CD4-positive, CD25-positive, alpha-beta regulatory T cell (primary cell): ENCODE measurements at regions not wholly inside any gene's neighbourhood (a gene's known extent, or its start where the extent isn't known, plus 50 kb on each side); places are given as distances from the start of the nearest gene placed in this dataset.

Experiments used
- ATAC-seq, 2 donors: fragments of 150-1000 bp; cut with Tn5 transposase; one replicate each; pipeline ENCODE4 v1.10.0; 2021; ENCODE audit warnings: low read depth in 2 of 2, moderate number of reproducible peaks in 2 of 2, moderate library complexity in 1 of 2
- DNase-seq, 3 donors: peaks; one replicate each; pipeline versions ENCODE4 v3.0.0 to v3.0.0-alpha.2; 2012 to 2022; ENCODE audit warnings: mixed read lengths in 1 of 3
- H3K27ac ChIP-seq: one replicate; pipeline ENCODE4 v1.7.0; 2013; ENCODE audit warnings: mild to moderate bottlenecking, low read length; ENCODE audit not compliant: insufficient read depth, poor library complexity, severe bottlenecking
- H3K27me3 ChIP-seq: one replicate; pipeline ENCODE4 v1.7.0; 2013; ENCODE audit warnings: low read length; ENCODE audit not compliant: control insufficient read depth, insufficient read depth
- H3K36me3 ChIP-seq: one replicate; pipeline ENCODE4 v1.7.0; 2013; ENCODE audit warnings: mild to moderate bottlenecking, low read length, moderate library complexity; ENCODE audit not compliant: control insufficient read depth, insufficient read depth
- H3K4me1 ChIP-seq: 2 replicates; pipeline ENCODE4 v1.7.0; 2013; ENCODE audit warnings: mild to moderate bottlenecking, low read length; ENCODE audit not compliant: insufficient read depth, control insufficient read depth, poor library complexity, severe bottlenecking
- H3K4me3 ChIP-seq: one replicate; pipeline ENCODE4 v1.7.0; 2013; ENCODE audit warnings: low read depth, mild to moderate bottlenecking, low read length, moderate library complexity
- H3K9me3 ChIP-seq, 2 experiments: 1 replicate in 1 of 2; 2 replicates in 1 of 2; pipeline ENCODE4 v1.7.0; 2013; ENCODE audit warnings: low read length in 2 of 2, mild to moderate bottlenecking in 1 of 2, moderate library complexity in 1 of 2; ENCODE audit not compliant: control insufficient read depth in 2 of 2
- H3K27ac Mint-ChIP-seq, 3 donors: one replicate each; pipeline ENCODE4 v1.8.0; 2020 to 2022; ENCODE audit warnings: mild to moderate bottlenecking in 3 of 3, mixed read lengths in 3 of 3, moderate library complexity in 2 of 3
- H3K27me3 Mint-ChIP-seq: one replicate; pipeline ENCODE4 v1.8.0; 2022; ENCODE audit warnings: mild to moderate bottlenecking, mixed read lengths
- H3K36me3 Mint-ChIP-seq: one replicate; pipeline ENCODE4 v1.8.0; 2020; ENCODE audit warnings: mixed read lengths
- H3K4me1 Mint-ChIP-seq, 4 donors: one replicate each; pipeline ENCODE4 v1.8.0; 2020 to 2022; ENCODE audit warnings: mixed read lengths in 4 of 4, mild to moderate bottlenecking in 1 of 4
- H3K4me3 Mint-ChIP-seq, 4 donors: one replicate each; pipeline ENCODE4 v1.8.0; 2020 to 2022; ENCODE audit warnings: mild to moderate bottlenecking in 4 of 4, mixed read lengths in 4 of 4, moderate library complexity in 3 of 4
- H3K9me3 Mint-ChIP-seq, 7 donors: one replicate each; pipeline ENCODE4 v1.8.0; 2020 to 2022; ENCODE audit warnings: mixed read lengths in 7 of 7, mild to moderate bottlenecking in 3 of 7, moderate library complexity in 2 of 7

GRCh38 chr1:39105061-39105840 lies 79.1 kb downstream of the NDUFS5 start:
- Histone ChIP-seq H3K27ac (no peak overlapping the region), H3K27me3 (no peaks in the 10 kb centered on the region), H3K4me3 (no peak overlapping the region), H3K4me1 (peaks cover 9% of the 10 kb centered on the region), H3K9me3 (no peaks in the 10 kb centered on the region), H3K36me3 (no peaks in the 10 kb centered on the region)
- H3K4me1 Mint-ChIP-seq = peaks cover 0 to 27% (median 17%) of the 10 kb centered on the region in 4 donors
- H3K9me3 Mint-ChIP-seq = no peaks in the 10 kb centered on the region
- peak overlapping the region in 1 of 3 donors; percentile 70 for H3K27ac Mint-ChIP-seq
- no peaks in the 10 kb centered on the region for H3K36me3 Mint-ChIP-seq
- H3K4me3 Mint-ChIP-seq = peak overlapping the region in 2 of 4 donors; percentile 80 to 85
- DNase-seq = peak; percentile 43 to 64 (median 50)
- peaks cover 5% of the 10 kb centered on the region for H3K27me3 Mint-ChIP-seq
- ATAC-seq = peak; percentile 65 to 74

DNA sequence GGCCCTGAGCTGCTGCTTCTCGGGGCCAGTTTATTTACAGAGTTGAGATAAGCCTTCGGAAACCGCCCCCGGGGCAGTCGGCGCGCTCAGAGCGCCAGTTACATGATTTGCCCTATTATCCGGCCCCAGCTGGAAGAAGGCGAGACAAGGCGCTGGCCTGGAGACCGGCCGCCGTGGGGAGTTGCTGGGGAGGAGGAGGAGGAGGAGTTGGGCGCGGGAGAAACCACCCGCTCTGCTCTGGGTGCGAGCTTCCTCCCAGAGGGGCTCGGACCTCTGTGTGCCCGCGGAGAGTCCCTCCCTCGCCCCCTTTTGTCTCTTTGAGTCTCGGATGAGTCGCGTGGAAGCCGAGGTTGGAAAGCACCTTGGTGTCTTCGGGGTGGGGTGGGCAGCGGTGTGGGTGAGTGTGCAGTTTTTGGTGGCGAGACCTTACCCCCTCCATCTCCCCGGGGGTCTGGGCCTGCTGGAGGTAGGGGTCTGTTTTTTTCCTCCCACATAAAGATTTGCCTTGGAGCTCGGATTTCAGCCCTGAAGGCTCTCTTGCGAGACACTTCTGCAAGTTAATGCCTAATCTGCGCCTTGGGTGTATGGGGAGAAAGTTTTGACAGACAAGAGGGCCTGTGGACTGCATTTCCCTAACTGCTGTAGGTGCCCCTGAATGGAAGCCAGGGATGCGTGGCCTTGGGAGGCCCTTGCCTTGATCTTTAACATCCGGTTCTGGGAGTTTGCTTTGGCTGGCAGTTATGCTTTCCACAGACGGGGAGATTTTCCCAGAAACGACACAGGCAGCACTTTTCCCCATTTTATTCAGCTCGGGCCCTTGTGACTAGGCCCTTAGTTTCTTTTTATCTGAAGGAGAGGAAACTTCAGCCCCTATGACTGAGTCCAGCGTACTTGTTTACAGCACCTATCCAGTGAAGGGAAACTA lies 80.0 kb downstream of the NDUFS5 start:
- Histone ChIP-seq H3K4me3 (no peak overlapping the region), H3K4me1 (peaks cover 9% of the 10 kb centered on the region), H3K27me3 (no peaks in the 10 kb centered on the region), H3K36me3 (no peaks in the 10 kb centered on the region), H3K9me3 (no peaks in the 10 kb centered on the region), H3K27ac (no peak overlapping the region)
- peaks cover 5% of the 10 kb centered on the region for H3K27me3 Mint-ChIP-seq
- peak in 2 of 3 donors; percentile 11 to 28 for DNase-seq
- peaks cover 0 to 27% (median 17%) of the 10 kb centered on the region in 4 donors for H3K4me1 Mint-ChIP-seq
- H3K27ac Mint-ChIP-seq = peak overlapping the region; percentile 57 to 81 (median 70)
- peak overlapping the region in 3 of 4 donors; percentile 85 to 89 (median 88) for H3K4me3 Mint-ChIP-seq
- ATAC-seq = peak in 1 of 2 donors; percentile 22
- H3K36me3 Mint-ChIP-seq = no peaks in the 10 kb centered on the region
- H3K9me3 Mint-ChIP-seq = no peaks in the 10 kb centered on the region

- ATAC-seq (no peak), DNase-seq (no peak)
- Mint-ChIP-seq H3K36me3 (no peaks in the 10 kb centered on the region), H3K4me1 (peaks cover 0 to 27% (median 17%) of the 10 kb centered on the region in 4 donors), H3K27me3 (peaks cover 5% of the 10 kb centered on the region), H3K9me3 (no peaks in the 10 kb centered on the region), H3K4me3 (no peak overlapping the region), H3K27ac (no peak overlapping the region)
- Histone ChIP-seq H3K27ac (no peak overlapping the region), H3K36me3 (no peaks in the 10 kb centered on the region), H3K4me1 (peaks cover 9% of the 10 kb centered on the region), H3K27me3 (no peaks in the 10 kb centered on the region), H3K4me3 (no peak overlapping the region), H3K9me3 (no peaks in the 10 kb centered on the region)
These were observed 80.7 kb downstream of the NDUFS5 start for GRCh38 chr1:39106801-39107327.

DNA sequence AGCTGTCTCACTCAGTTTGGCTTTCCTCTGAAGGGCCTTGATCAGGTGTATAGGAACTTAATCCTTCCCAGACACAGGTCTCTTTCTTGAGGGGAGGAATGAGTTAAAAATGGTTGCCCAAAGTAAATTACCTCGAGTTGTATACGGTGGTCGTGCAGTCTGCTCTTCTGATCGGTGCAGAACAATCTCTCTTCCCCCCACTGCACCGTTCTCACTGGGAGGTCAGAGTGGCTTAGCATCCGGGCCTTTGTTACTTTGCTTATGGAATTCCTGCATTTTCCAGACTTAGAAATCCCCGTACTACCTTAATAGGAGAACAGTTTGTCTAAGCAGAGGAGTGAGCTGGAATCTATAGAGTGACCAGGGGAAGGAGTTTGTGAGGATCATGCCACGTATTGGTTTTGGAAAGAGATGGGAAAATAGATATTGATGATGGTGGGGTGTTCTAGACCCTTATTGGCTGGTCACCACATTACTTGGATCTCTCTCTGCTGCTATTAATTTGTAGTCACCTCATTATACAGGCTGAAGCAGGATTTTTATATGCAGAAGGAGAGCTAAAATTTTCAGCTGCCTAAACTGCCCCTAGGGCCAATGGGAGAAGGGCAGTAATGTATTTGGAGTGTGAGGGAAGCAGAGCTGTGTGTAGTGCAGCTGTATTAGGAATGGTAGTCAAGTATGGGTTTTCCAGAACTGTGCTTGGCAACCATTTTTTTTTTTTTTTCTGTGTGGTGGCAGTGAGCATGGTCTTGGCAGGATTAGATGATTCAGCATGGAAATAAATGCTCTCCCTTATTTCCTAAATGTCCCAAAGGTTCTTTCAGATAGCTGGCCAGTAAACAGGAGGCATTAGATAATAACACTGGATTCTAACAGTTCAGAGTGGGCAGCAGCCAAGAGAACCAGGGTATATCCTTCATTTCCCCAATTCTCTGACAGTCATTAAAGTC lies 81.5 kb downstream of the NDUFS5 start:
- H3K27ac Mint-ChIP-seq = no peak overlapping the region
- H3K36me3 Mint-ChIP-seq = no peaks in the 10 kb centered on the region
- Histone ChIP-seq H3K9me3 (no peaks in the 10 kb centered on the region), H3K27ac (no peak overlapping the region), H3K4me1 (peaks cover 9% of the 10 kb centered on the region), H3K36me3 (no peaks in the 10 kb centered on the region), H3K27me3 (no peaks in the 10 kb centered on the region), H3K4me3 (no peak overlapping the region)
- ATAC-seq (no peak), DNase-seq (no peak)
- H3K4me1 Mint-ChIP-seq = peaks cover 0 to 20% (median 12%) of the 10 kb centered on the region in 4 donors
- no peak overlapping the region for H3K4me3 Mint-ChIP-seq
- H3K27me3 Mint-ChIP-seq = peaks cover 5% of the 10 kb centered on the region
- H3K9me3 Mint-ChIP-seq = no peaks in the 10 kb centered on the region

GRCh38 chr1:39109644-39110043 lies 83.5 kb downstream of the NDUFS5 start:
- DNase-seq (no peak), ATAC-seq (no peak)
- Histone ChIP-seq H3K4me3 (no peak overlapping the region), H3K36me3 (no peaks in the 10 kb centered on the region), H3K9me3 (no peaks in the 10 kb centered on the region), H3K27ac (no peak overlapping the region), H3K4me1 (peaks cover 9% of the 10 kb centered on the region), H3K27me3 (no peaks in the 10 kb centered on the region)
- H3K36me3 Mint-ChIP-seq = no peaks in the 10 kb centered on the region
- peaks cover 0 to 9% (median 3%) of the 10 kb centered on the region in 4 donors for H3K4me1 Mint-ChIP-seq
- H3K9me3 Mint-ChIP-seq = no peaks in the 10 kb centered on the region
- H3K27me3 Mint-ChIP-seq = peaks cover 7% of the 10 kb centered on the region
- no peak overlapping the region for H3K27ac Mint-ChIP-seq
- no peak overlapping the region for H3K4me3 Mint-ChIP-seq

DNA sequence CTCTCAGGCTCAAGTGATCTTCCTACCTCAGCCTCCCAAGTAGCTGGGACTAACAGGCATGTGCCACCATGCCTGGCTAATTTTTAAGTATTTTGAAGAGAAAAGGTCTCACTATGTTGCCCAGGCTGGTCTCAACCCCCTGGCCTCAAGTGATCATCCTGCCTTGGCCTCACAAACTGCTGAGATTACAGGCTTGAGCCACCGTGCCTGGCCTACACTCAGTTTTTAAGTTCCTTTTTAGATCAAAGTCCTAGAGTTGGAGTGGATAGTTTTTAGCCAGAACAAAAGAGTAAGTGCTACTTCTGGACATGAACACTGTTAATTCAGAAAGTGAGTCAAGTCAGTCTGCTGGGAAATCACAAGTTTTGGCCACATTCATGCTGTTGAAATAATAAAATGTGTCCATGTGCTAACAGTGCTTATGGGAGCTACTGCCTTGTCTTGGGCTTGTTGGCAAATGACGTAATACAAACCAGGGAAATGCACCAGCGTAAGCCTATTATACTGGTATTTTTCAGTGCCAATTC lies 84.2 kb downstream of the NDUFS5 start:
- ATAC-seq (no peak), DNase-seq (no peak)
- H3K27ac ChIP-seq = no peak overlapping the region
- no peaks in the 10 kb centered on the region for H3K9me3 Mint-ChIP-seq
- H3K27me3 Mint-ChIP-seq = peaks cover 5% of the 10 kb centered on the region
- peaks cover 0 to 8% (median 3%) of the 10 kb centered on the region in 4 donors for H3K4me1 Mint-ChIP-seq
- H3K27me3 ChIP-seq = peaks cover 3% of the 10 kb centered on the region
- H3K4me3 Mint-ChIP-seq = no peak overlapping the region
- no peaks in the 10 kb centered on the region for H3K9me3 ChIP-seq
- H3K4me1 ChIP-seq = peaks cover 9% of the 10 kb centered on the region
- H3K36me3 ChIP-seq = no peaks in the 10 kb centered on the region
- no peak overlapping the region for H3K4me3 ChIP-seq
- no peaks in the 10 kb centered on the region for H3K36me3 Mint-ChIP-seq
- no peak overlapping the region for H3K27ac Mint-ChIP-seq

DNA sequence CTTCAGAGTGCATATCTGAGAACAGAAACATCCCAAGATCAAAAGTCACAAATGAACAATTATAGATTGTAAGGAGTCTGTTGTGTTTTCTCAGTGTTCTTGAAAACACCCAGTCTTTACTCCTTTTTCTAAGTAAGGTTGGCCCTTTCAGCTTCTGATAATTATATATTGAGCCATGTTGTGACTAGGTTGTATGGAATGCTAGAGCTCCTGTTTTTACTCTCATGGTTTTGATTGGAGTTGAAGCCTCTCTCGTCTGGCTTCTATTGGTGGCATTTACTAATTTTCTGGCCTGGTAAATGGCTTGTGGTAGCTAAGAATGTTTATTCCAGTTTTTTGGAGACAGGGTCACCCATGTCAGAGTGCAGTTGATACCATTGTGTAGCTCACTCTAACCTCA lies 84.7 kb downstream of the NDUFS5 start:
- no peak for ATAC-seq
- no peaks in the 10 kb centered on the region for H3K36me3 ChIP-seq
- no peaks in the 10 kb centered on the region for H3K36me3 Mint-ChIP-seq
- H3K4me1 ChIP-seq = peaks cover 7% of the 10 kb centered on the region
- H3K4me3 Mint-ChIP-seq = no peak overlapping the region
- H3K27me3 Mint-ChIP-seq = peaks cover 5% of the 10 kb centered on the region
- no peaks in the 10 kb centered on the region for H3K9me3 ChIP-seq
- no peak overlapping the region for H3K27ac ChIP-seq
- peaks cover 0 to 6% (median 2%) of the 10 kb centered on the region in 4 donors for H3K4me1 Mint-ChIP-seq
- DNase-seq = no peak
- H3K9me3 Mint-ChIP-seq = no peaks in the 10 kb centered on the region
- peaks cover 3% of the 10 kb centered on the region for H3K27me3 ChIP-seq
- no peak overlapping the region for H3K27ac Mint-ChIP-seq
- H3K4me3 ChIP-seq = no peak overlapping the region
